Keratinocyte (primary cell): ENCODE measurements at regions not wholly inside any gene's neighbourhood (a gene's known extent, or its start where the extent isn't known, plus 50 kb on each side); places are given as distances from the start of the nearest gene placed in this dataset.

ENCODE experiments used
- DNase-seq: peaks from one replicate; pipeline ENCODE4 v3.0.0-alpha.2; 2011; ENCODE audit warnings: low read depth, missing footprints, low spot score
- FAIRE-seq: peaks from 2 replicates; lab custom pipeline; 2011; peaks lifted over from hg19 to GRCh38; lab: Jason Lieb, UNC
- H2AFZ ChIP-seq: 2 replicates; pipeline ENCODE4 v1.6.0; 2012; ENCODE audit warnings: low read length, control low read depth, inconsistent platforms; ENCODE audit not compliant: control insufficient read depth
- H3K27ac ChIP-seq: 2 replicates; pipeline ENCODE4 v1.5.1; 2011; ENCODE audit warnings: low read length; ENCODE audit not compliant: control insufficient read depth, insufficient read depth
- H3K27me3 ChIP-seq: 3 replicates; pipeline ENCODE4 v1.6.0; 2011; ENCODE audit warnings: low read length; ENCODE audit not compliant: control insufficient read depth, insufficient read depth; ENCODE audit errors: extremely low read depth
- H3K36me3 ChIP-seq, 2 experiments: 2 replicates in 1 of 2; 3 replicates in 1 of 2; pipeline ENCODE4 v1.5.1; 2011; ENCODE audit warnings: low read length in 2 of 2, mild to moderate bottlenecking in 1 of 2; ENCODE audit not compliant: control insufficient read depth in 2 of 2, insufficient read depth in 2 of 2; ENCODE audit errors: extremely low read depth in 1 of 2
- H3K4me1 ChIP-seq: 3 replicates; pipeline ENCODE4 v1.5.1; 2011; ENCODE audit warnings: low read length; ENCODE audit not compliant: control insufficient read depth, insufficient read depth; ENCODE audit errors: extremely low read depth
- H3K4me2 ChIP-seq: 3 replicates; pipeline ENCODE4 v1.6.0; 2011; ENCODE audit warnings: low read depth, low read length; ENCODE audit not compliant: control insufficient read depth, insufficient read depth; ENCODE audit errors: extremely low read depth
- H3K4me3 ChIP-seq, 3 experiments: fragments of 200-600 bp in 1 of 3; sonication (generic) in 1 of 3; 2 replicates in 2 of 3; 3 replicates in 1 of 3; pipeline ENCODE4 v1.5.1; 2011 to 2016; ENCODE audit warnings: low read length in 3 of 3, mild to moderate bottlenecking in 3 of 3, control low read depth in 2 of 3, inconsistent platforms in 1 of 3, low read depth in 1 of 3, mixed read lengths in 1 of 3, mixed run types in 1 of 3, moderate library complexity in 1 of 3; ENCODE audit not compliant: control insufficient read depth in 2 of 3, insufficient read depth in 2 of 3; ENCODE audit errors: extremely low read depth in 1 of 3
- H3K79me2 ChIP-seq: 2 replicates; pipeline ENCODE4 v1.6.0; 2012; ENCODE audit warnings: low read length; ENCODE audit not compliant: control insufficient read depth, insufficient read depth
- H3K9ac ChIP-seq: 3 replicates; pipeline ENCODE4 v1.6.0; 2011; ENCODE audit warnings: low read length; ENCODE audit not compliant: control insufficient read depth, insufficient read depth; ENCODE audit errors: extremely low read depth
- H3K9me1 ChIP-seq: 3 replicates; pipeline ENCODE4 v1.6.0; 2011; ENCODE audit warnings: low read length; ENCODE audit not compliant: control insufficient read depth, insufficient read depth; ENCODE audit errors: extremely low read depth
- H3K9me3 ChIP-seq: 2 replicates; pipeline ENCODE4 v1.5.1; 2012; ENCODE audit warnings: low read depth, low read length; ENCODE audit not compliant: control insufficient read depth
- H4K20me1 ChIP-seq: 3 replicates; pipeline ENCODE4 v1.6.0; 2011; ENCODE audit warnings: low read length; ENCODE audit not compliant: control insufficient read depth, insufficient read depth; ENCODE audit errors: extremely low read depth
- EZH2 ChIP-seq: IDR thresholded peaks from one replicate; pipeline ENCODE4 v1.6.1; 2012; ENCODE audit warnings: inconsistent platforms, mild to moderate bottlenecking, low read length, moderate library complexity
- dilution Hi-C: fragments of 300-500 bp; cut with MboI; formaldehyde crosslinking; loops from one replicate; pipeline ENCODE4 v1.7.0; 2020; ENCODE audit warnings: low sequenced_read_pairs; ENCODE audit not compliant: extremely low pct_ligation_motif_present
- TF ChIP-seq, protein P1 (sequence below), 3 experiments: IDR thresholded peaks in 1 of 3; conservative IDR thresholded peaks in 1 of 3; optimal IDR thresholded peaks in 1 of 3; 2 replicates in 2 of 3; 3 replicates in 1 of 3; pipeline versions ENCODE3 to v1.5.1; 2011; ENCODE audit warnings: low read length in 3 of 3, mild to moderate bottlenecking in 3 of 3, moderate library complexity in 2 of 3, control low read depth in 1 of 3, inconsistent platforms in 1 of 3; ENCODE audit not compliant: insufficient read depth in 2 of 3; ENCODE audit errors: extremely low read depth in 1 of 3

- no peaks in the 10 kb centered on the region for H3K79me2 ChIP-seq
- no peaks in the 10 kb centered on the region for H3K27me3 ChIP-seq
- TF ChIP-seq, protein P1, sequence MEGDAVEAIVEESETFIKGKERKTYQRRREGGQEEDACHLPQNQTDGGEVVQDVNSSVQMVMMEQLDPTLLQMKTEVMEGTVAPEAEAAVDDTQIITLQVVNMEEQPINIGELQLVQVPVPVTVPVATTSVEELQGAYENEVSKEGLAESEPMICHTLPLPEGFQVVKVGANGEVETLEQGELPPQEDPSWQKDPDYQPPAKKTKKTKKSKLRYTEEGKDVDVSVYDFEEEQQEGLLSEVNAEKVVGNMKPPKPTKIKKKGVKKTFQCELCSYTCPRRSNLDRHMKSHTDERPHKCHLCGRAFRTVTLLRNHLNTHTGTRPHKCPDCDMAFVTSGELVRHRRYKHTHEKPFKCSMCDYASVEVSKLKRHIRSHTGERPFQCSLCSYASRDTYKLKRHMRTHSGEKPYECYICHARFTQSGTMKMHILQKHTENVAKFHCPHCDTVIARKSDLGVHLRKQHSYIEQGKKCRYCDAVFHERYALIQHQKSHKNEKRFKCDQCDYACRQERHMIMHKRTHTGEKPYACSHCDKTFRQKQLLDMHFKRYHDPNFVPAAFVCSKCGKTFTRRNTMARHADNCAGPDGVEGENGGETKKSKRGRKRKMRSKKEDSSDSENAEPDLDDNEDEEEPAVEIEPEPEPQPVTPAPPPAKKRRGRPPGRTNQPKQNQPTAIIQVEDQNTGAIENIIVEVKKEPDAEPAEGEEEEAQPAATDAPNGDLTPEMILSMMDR (optimal IDR thresholded peaks at IDR 0.05 in 1 of 3, IDR thresholded peaks at IDR 0.05 in 1 of 3, conservative IDR thresholded peaks at IDR 0.05 in 1 of 3; ENCODE audit: extremely low read depth in 1 of 3, insufficient read depth in 2 of 3, low read length in 3 of 3): no peak
- TF ChIP-seq EZH2: no peak
- H3K4me2 ChIP-seq: no peak overlapping the region
- peaks cover 3% of the 10 kb centered on the region for H3K4me1 ChIP-seq
- no peaks in the 10 kb centered on the region for H3K36me3 ChIP-seq
- H2AFZ ChIP-seq: no peak overlapping the region
- dilution Hi-C loops: no loop called here
- H3K9ac ChIP-seq: no peak overlapping the region
- no peaks in the 10 kb centered on the region for H3K9me3 ChIP-seq
- FAIRE-seq: no peak
- DNase-seq: no peak
- H3K9me1 ChIP-seq: no peaks in the 10 kb centered on the region
- no peak overlapping the region for H3K27ac ChIP-seq
- H4K20me1 ChIP-seq: no peaks in the 10 kb centered on the region
- no peak overlapping the region for H3K4me3 ChIP-seq
Measured at GRCh38 chr4:79679859-79680258, 271.8 kb upstream of the GK2 start.

DNA sequence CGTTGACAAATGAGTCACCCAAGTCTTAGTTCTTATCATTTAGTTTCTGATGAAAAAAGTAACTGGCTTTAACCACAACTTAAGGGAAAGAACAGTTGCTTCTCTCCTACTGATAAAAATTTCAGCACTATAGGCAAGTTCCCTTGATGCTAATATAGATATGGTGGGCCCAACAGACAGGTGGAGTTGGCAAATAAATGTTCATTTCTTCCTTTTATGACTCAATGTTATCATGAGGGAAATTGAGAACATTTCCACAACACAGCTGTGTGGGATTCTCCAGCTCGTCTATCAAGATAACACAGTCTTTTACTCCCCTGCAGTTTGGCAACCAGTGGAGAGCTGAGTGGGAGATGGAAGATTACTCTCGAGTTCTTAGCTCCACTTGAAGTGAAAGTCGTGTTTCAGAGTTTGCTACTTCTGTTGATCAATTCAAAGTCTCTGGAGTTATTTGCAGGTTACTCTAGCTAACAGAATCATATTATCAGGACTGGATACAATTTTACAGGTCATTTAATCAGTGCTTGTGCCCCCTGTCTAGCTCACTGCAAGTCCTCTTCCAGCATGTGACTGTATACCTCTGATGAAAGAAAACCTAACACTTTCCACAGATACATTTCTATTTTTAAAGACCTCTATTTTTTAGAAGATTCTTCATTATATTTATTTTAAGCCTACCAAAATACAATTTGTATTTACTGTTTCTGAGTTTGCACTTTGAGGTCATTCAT, 270.6 kb upstream of the GK2 start:
- TF ChIP-seq, protein P1 (optimal IDR thresholded peaks at IDR 0.05 in 1 of 3, IDR thresholded peaks at IDR 0.05 in 1 of 3, conservative IDR thresholded peaks at IDR 0.05 in 1 of 3; ENCODE audit: extremely low read depth in 1 of 3, insufficient read depth in 2 of 3, low read length in 3 of 3): no peak
- TF ChIP-seq EZH2: no peak
- Histone ChIP-seq H3K9ac (no peak overlapping the region), H3K27ac (no peak overlapping the region), H3K9me3 (no peaks in the 10 kb centered on the region), H4K20me1 (no peaks in the 10 kb centered on the region), H3K36me3 (no peaks in the 10 kb centered on the region), H3K79me2 (no peaks in the 10 kb centered on the region), H3K4me1 (peaks cover 3% of the 10 kb centered on the region), H2AFZ (no peak overlapping the region), H3K27me3 (no peaks in the 10 kb centered on the region), H3K4me2 (no peak overlapping the region), H3K9me1 (no peaks in the 10 kb centered on the region), H3K4me3 (no peak overlapping the region)
- no peak for FAIRE-seq
- dilution Hi-C loops: no loop called here
- no peak for DNase-seq
